ENCODE measurements at regions not wholly inside any gene's neighbourhood (a gene's known extent, or its start where the extent isn't known, plus 50 kb on each side); places are given as distances from the start of the nearest gene placed in this dataset.

GRCh38 chr19:34838753-34839431 lies 65.9 kb upstream of the ZNF599 start:
- H3K4me3 Mint-ChIP-seq (ENCODE audit: low read depth), result peak overlapping the region; percentile 65
- peaks cover 24% of the 10 kb centered on the region for H3K27me3 Mint-ChIP-seq

GRCh38 chr19:34838248-34838647 lies 65.2 kb upstream of the ZNF599 start:
- H3K4me1 Mint-ChIP-seq (ENCODE audit: low read depth), result no peaks in the 10 kb centered on the region
- H3K27ac Mint-ChIP-seq, result no peak overlapping the region
- no peak for DNase-seq (ENCODE audit: low spot score, unreplicated experiment)
- TF ChIP-seq CTCF (IDR thresholded peaks at IDR 0.05; ENCODE audit: unreplicated experiment), result no peak
- H3K9me3 Mint-ChIP-seq (ENCODE audit: low read depth), result no peaks in the 10 kb centered on the region
- H3K36me3 Mint-ChIP-seq (ENCODE audit: insufficient read depth), result no peaks in the 10 kb centered on the region
- H3K27me3 Mint-ChIP-seq, result peaks cover 24% of the 10 kb centered on the region
- no peak overlapping the region for H3K4me3 Mint-ChIP-seq (ENCODE audit: low read depth)

More at GRCh38 chr19:34838753-34839431, 65.9 kb upstream of the ZNF599 start:
- no peaks in the 10 kb centered on the region for H3K36me3 Mint-ChIP-seq (ENCODE audit: insufficient read depth)
- DNase-seq (ENCODE audit: low spot score, unreplicated experiment), result peak; percentile 31
- H3K9me3 Mint-ChIP-seq (ENCODE audit: low read depth), result no peaks in the 10 kb centered on the region
- peak; percentile 66 for TF ChIP-seq CTCF (IDR thresholded peaks at IDR 0.05; ENCODE audit: unreplicated experiment)
- no peaks in the 10 kb centered on the region for H3K4me1 Mint-ChIP-seq (ENCODE audit: low read depth)
- H3K27ac Mint-ChIP-seq, result no peak overlapping the region

GRCh38 chr19:34837262-34837661 lies 64.2 kb upstream of the ZNF599 start:
- no peaks in the 10 kb centered on the region for H3K4me1 Mint-ChIP-seq (ENCODE audit: low read depth)
- peaks cover 24% of the 10 kb centered on the region for H3K27me3 Mint-ChIP-seq
- DNase-seq (ENCODE audit: low spot score, unreplicated experiment), result no peak
- no peaks in the 10 kb centered on the region for H3K36me3 Mint-ChIP-seq (ENCODE audit: insufficient read depth)
- no peak overlapping the region for H3K4me3 Mint-ChIP-seq (ENCODE audit: low read depth)
- no peak for TF ChIP-seq CTCF (IDR thresholded peaks at IDR 0.05; ENCODE audit: unreplicated experiment)
- no peaks in the 10 kb centered on the region for H3K9me3 Mint-ChIP-seq (ENCODE audit: low read depth)
- H3K27ac Mint-ChIP-seq, result no peak overlapping the region

GRCh38 chr19:34835631-34836351 lies 62.8 kb upstream of the ZNF599 start:
- no peak for DNase-seq (ENCODE audit: low spot score, unreplicated experiment)
- Mint-ChIP-seq H3K27ac (no peak overlapping the region), H3K36me3 (ENCODE audit: insufficient read depth) (no peaks in the 10 kb centered on the region), H3K4me1 (ENCODE audit: low read depth) (no peaks in the 10 kb centered on the region), H3K4me3 (ENCODE audit: low read depth) (no peak overlapping the region), H3K9me3 (ENCODE audit: low read depth) (no peaks in the 10 kb centered on the region), H3K27me3 (peaks cover 24% of the 10 kb centered on the region)
- no peak for TF ChIP-seq CTCF (IDR thresholded peaks at IDR 0.05; ENCODE audit: unreplicated experiment)

- Mint-ChIP-seq H3K27me3 (peaks cover 20% of the 10 kb centered on the region), H3K36me3 (ENCODE audit: insufficient read depth) (no peaks in the 10 kb centered on the region), H3K9me3 (ENCODE audit: low read depth) (no peaks in the 10 kb centered on the region), H3K4me1 (ENCODE audit: low read depth) (no peaks in the 10 kb centered on the region), H3K27ac (no peak overlapping the region), H3K4me3 (ENCODE audit: low read depth) (no peak overlapping the region)
- no peak for DNase-seq (ENCODE audit: low spot score, unreplicated experiment)
- TF ChIP-seq CTCF (IDR thresholded peaks at IDR 0.05; ENCODE audit: unreplicated experiment), result no peak
Observed at GRCh38 chr19:34834472-34835061, 61.6 kb upstream of the ZNF599 start.

All from progenitor cell of endocrine pancreas (in vitro differentiated cells).